RWPE1 (cell line): ENCODE measurements at regions not wholly inside any gene's neighbourhood (a gene's known extent, or its start where the extent isn't known, plus 50 kb on each side); places are given as distances from the start of the nearest gene placed in this dataset.

Experiments
- CTCF ChIA-PET: fragments of 350-600 bp; sonication (Branson Sonifier 250); formaldehyde crosslinking; extraction: SDS; loops from one replicate; lab custom pipeline; 2021; lab: Yijun Ruan, JAX
- POLR2A ChIA-PET: fragments of 400-600 bp; formaldehyde crosslinking; extraction: SDS; loops from one replicate; lab custom pipeline; 2020; ENCODE audit warnings: antibody characterized with exemption; ENCODE audit not compliant: low non-redundant PET; lab: Yijun Ruan, JAX
- DNase-seq: peaks from one replicate; pipeline ENCODE4 v3.0.0; 2012; ENCODE audit warnings: low spot score
- H3K27ac ChIP-seq: fragments of 450-650 bp; 2 replicates; pipeline ENCODE4 v1.5.1; 2017
- CTCF ChIP-seq: fragments of 450-650 bp; conservative IDR thresholded peaks from 2 replicates; pipeline ENCODE4 v1.5.1; 2017; ENCODE audit warnings: low read depth, mild to moderate bottlenecking

GRCh38 chr9:96067600-96067999 lies 192.1 kb downstream of the ERCC6L2 start:
- no peak for TF ChIP-seq CTCF
- no peak overlapping the region for H3K27ac ChIP-seq
- ChIA-PET CTCF (no interaction called here), POLR2A (no interaction called here)
- DNase-seq: no peak

- ChIA-PET CTCF (no interaction called here), POLR2A (no interaction called here)
- H3K27ac ChIP-seq: no peak overlapping the region
Observed at GRCh38 chr9:96067004-96067403, 191.5 kb downstream of the ERCC6L2 start.

GRCh38 chr9:96065482-96066251 lies 190.2 kb downstream of the ERCC6L2 start:
- POLR2A ChIA-PET: no interaction called here
- CTCF ChIA-PET: no interaction called here
- no peak for TF ChIP-seq CTCF
- no peak overlapping the region for H3K27ac ChIP-seq
- DNase-seq: no peak

More at GRCh38 chr9:96067004-96067403, 191.5 kb downstream of the ERCC6L2 start:
- no peak for TF ChIP-seq CTCF
- DNase-seq: no peak

- no peak for DNase-seq
- ChIA-PET CTCF (interaction anchor here (0.6 kb wide), 2 partner anchors 10 to 1233 kb away, joined by 3 to 4 read pairs; no protein-coding TSS in a partner anchor), POLR2A (no interaction called here)
- no peak for TF ChIP-seq CTCF
- no peak overlapping the region for H3K27ac ChIP-seq
Observed at GRCh38 chr9:96064826-96065481, 189.5 kb downstream of the ERCC6L2 start.

GRCh38 chr9:96062854-96063253 lies 187.4 kb downstream of the ERCC6L2 start:
- CTCF ChIA-PET: no interaction called here
- POLR2A ChIA-PET: no interaction called here
- no peak for DNase-seq
- H3K27ac ChIP-seq: no peak overlapping the region
- TF ChIP-seq CTCF: no peak

- no peak for TF ChIP-seq CTCF
- H3K27ac ChIP-seq: no peak overlapping the region; the same call in 1 of the 2 replicates
- CTCF ChIA-PET: interaction anchor here (0.6 to 1.3 kb wide), 3 partner anchors 9 to 1569 kb away, joined by 3 to 6 read pairs (median 3); no protein-coding TSS in a partner anchor
- POLR2A ChIA-PET: no interaction called here
- no peak for DNase-seq
Observed at GRCh38 chr9:96062031-96062430, 186.5 kb downstream of the ERCC6L2 start.
